ENCODE measurements at regions not wholly inside any gene's neighbourhood (a gene's known extent, or its start where the extent isn't known, plus 50 kb on each side); places are given as distances from the start of the nearest gene placed in this dataset.
"Not testable (repeated sequence)": the region's sequence is repeated elsewhere in the genome, so short reads cannot be mapped to it uniquely, and the experiment has no call there.

DNA sequence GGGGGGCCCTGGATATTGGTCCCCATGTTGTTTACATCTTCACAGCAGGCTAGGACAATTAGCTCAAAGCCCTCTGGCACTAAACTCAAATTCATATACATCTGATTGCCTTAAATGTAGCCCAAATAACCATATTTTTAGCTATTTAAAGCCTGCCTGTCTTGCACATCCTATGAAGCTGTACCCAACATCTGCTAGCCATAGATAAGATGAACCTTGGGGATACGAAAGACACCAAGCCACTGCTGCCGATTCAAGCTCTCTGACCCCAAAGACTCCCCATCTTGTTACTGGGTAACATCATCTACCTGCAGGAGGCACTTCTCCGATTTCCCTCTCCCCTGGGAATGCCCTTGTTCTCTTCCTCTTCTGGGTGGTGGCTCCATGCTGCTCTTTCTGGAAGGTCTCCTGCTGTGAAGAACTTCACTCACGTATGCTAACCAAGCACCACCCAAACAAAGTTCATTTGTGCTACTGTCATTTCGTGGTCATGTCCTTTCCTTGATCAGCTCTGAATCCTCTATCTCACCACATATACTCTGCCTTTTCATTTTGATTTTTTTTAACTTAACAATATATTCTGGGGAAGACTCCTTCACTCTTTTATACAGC is 107.7 kb upstream of the ATXN3L start:
- no peak for DNase-seq (ENCODE audit: low read depth in 2 of 2)

GRCh38 chrX:13420545-13421183 is 100.8 kb upstream of the ATXN3L start:
- DNase-seq (ENCODE audit: low read depth in 2 of 2): no peak

DNA sequence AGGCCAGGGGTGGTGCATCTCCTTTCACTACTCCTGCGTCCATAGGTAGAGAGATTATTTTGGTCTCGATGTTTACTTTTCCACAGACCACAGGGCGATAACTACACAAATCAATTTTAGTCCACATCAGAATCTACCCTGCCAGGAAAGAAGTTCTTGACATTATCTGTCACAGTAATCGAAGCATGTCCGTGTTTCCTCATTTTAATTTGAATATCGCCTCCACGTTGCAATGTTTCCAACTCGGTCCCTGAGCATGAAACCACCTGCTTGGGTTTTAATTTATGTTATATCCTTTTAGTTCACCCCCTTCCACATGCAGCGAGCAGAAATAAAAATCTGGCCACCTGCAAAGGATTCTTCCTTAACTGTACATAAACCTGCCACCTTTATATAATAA is 100.1 kb upstream of the ATXN3L start:
- DNase-seq (ENCODE audit: low read depth in 2 of 2): no peak

DNA sequence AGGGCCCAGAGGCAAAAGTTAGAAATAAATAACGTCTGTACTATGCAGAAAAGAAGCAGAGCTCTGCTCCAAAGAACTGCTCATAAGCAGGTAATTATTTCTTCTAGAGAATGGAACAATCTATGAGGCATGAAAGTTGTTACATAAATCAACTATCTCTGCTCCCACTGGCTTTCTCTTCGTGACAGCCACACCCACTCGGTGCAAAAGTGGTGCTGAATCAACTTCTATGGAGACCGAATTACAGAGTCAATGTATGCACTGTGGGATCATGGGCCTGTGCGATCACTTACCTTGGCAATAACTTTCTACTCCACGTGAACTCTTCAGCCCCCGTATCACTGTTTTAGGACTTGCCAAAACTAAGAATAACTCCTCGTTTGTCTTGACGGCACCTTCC is 99.4 kb upstream of the ATXN3L start:
- no peak for DNase-seq (ENCODE audit: low read depth in 2 of 2)

GRCh38 chrX:13418126-13419097 is 98.6 kb upstream of the ATXN3L start:
- no peak for DNase-seq (ENCODE audit: low read depth in 2 of 2)

GRCh38 chrX:13415509-13415908 is 95.7 kb upstream of the ATXN3L start:
- no peak for DNase-seq (ENCODE audit: low read depth in 2 of 2)

GRCh38 chrX:13414006-13414647 is 94.3 kb upstream of the ATXN3L start:
- DNase-seq (ENCODE audit: low read depth in 2 of 2): no peak

- DNase-seq (ENCODE audit: low read depth in 2 of 2): no peak
These were observed 92.4 kb upstream of the ATXN3L start for GRCh38 chrX:13412208-13412600.

DNA sequence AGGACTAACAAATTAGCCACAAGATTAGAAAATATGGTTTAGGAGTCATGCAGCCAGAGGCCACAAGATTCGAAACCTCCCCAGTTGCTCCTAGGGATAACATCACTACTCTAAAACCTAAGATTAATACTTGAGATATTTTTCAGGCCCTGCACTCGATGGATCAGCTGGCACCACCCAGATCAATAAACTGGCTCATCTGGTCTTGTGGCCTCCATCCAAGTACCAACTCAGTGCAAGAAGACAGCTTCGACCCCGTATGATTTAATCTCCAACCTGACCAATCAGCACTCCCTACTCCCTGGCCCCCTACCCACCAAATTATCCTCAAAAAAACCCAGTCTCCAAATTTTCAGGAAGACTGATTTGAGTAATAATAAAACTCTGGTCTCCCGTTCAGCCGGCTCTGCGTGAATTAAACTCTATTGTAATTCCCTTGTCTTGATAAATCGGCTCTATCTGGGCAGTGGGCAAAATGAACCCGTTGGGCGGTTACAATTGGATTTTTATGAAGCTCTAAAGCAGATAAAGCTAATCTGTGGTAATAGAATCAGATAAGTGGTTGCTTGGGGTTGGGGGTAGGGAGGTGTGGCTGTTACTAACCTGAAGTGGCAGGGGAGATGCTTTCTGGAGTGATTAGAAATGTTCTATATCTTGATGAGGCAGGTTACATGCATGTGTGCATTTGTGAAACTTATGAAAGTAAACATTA is 91.8 kb upstream of the ATXN3L start:
- no peak for DNase-seq (ENCODE audit: low read depth in 2 of 2)

- not testable (repeated sequence) for DNase-seq (ENCODE audit: low read depth in 2 of 2)
These were observed 88.7 kb upstream of the ATXN3L start for GRCh38 chrX:13408599-13408998.

- DNase-seq (ENCODE audit: low read depth in 2 of 2): not testable (repeated sequence)
These were observed 84.9 kb upstream of the ATXN3L start for GRCh38 chrX:13404777-13405176.

DNA sequence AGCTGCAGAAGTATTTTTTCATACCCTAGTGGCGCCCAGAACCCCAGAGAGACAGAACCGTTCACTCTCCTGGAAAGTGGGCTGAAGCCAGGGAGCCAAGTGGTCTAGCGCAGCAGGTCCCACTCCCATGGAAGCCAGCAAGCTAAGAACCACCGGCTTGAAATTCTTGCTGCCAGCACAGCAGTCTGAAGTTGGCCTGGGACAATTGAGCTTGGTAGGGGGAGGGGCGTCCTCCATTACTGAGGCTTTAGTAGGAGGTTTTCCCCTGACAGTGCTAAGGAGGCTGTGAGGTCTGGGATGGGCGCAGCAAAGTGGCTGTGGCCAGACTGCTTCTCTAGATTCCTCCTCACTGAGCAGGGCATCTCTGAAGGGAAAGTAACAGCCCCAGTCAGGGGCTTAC is 84.5 kb upstream of the ATXN3L start:
- DNase-seq (ENCODE audit: low read depth in 2 of 2): no peak

GRCh38 chrX:13401724-13402123 is 81.9 kb upstream of the ATXN3L start:
- DNase-seq (ENCODE audit: low read depth in 2 of 2): no peak

GRCh38 chrX:13398839-13399238 is 79.0 kb upstream of the ATXN3L start:
- no peak for DNase-seq (ENCODE audit: low read depth in 2 of 2)

GRCh38 chrX:13397878-13398818 is 78.3 kb upstream of the ATXN3L start:
- no peak for DNase-seq (ENCODE audit: low read depth in 2 of 2)

DNA sequence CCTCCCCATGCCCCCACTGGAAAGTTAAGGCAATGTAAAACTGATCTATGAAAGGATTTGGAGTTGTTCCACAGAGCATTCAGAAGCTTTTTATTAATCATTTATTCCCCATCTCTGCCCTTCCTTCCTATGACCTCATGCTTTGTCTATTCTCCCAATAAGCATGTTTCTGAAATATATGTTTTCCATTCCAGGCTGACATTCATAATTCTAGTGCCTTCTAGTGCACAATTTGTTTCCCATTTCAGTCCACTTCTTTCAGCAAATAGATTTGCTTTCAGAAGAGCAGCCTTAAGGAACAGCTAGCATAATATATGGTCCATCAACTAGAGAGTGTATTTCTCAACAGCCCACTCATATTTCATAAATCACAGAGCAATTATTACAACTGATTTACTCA is 77.1 kb upstream of the ATXN3L start:
- DNase-seq (ENCODE audit: low read depth in 2 of 2): no peak

- DNase-seq (ENCODE audit: low read depth in 2 of 2): no peak
These were observed 69.6 kb upstream of the ATXN3L start for GRCh38 chrX:13389501-13389900.

GRCh38 chrX:13387666-13388494 is 68.0 kb upstream of the ATXN3L start:
- DNase-seq (ENCODE audit: low read depth in 2 of 2): no peak

DNA sequence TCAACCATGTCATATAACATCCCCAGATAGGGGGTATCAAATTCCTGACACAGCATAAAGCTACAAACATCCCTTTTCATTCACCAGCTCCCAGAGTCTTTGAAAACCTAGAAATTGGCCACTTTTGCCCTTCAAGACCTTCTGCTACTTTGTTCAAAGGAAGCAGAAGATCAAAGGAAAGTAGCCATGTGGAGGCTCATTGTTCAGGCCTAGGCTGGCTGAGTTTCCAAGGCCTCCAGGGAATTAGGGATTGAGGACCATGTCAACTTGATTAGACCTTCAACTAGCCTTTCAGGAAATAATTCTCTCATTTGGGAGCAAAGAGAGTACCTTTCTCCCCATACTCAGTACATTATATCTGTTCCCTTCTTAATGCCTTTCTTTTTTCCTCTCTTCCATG is 66.8 kb upstream of the ATXN3L start:
- no peak for DNase-seq (ENCODE audit: low read depth in 2 of 2)

DNA sequence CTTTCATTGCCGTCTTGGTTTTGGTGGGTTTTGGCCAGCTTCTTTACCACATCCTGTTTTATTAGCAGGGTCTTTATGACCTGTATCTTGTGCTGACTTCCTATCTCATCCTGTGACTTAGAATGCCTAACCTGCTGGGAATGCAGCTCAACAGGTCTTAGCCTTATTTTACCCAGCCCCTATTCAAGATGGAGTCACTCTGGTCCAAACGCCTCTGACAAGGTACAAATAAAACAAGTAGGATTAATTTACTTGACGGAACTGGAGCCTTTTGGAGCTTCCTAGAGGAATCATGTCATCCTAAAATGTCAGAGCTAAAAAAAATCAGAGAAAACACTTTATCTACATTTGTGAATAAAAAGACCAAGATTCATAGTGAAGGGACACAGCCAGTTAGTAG is 66.2 kb upstream of the ATXN3L start:
- DNase-seq (ENCODE audit: low read depth in 2 of 2): no peak
